GM23338 (cell line): ENCODE measurements at regions not wholly inside any gene's neighbourhood (a gene's known extent, or its start where the extent isn't known, plus 50 kb on each side); places are given as distances from the start of the nearest gene placed in this dataset.

Experiments
- ATAC-seq: fragments of 200-7000 bp; cut with Tn5 transposase; 3 replicates; pipeline ENCODE4 v1.9.1; 2020
- DNase-seq: peaks from one replicate; pipeline ENCODE4 v3.0.0-alpha.2; 2015; ENCODE audit warnings: low spot score
- H2AFZ ChIP-seq: fragments of 200-600 bp; sonication (generic); 2 replicates; pipeline ENCODE4 v1.8.0; 2016; ENCODE audit warnings: antibody characterized with exemption, mild to moderate bottlenecking, moderate library complexity
- H3F3A ChIP-seq: fragments of 200-600 bp; sonication (generic); replicated peaks from 2 replicates; pipeline ENCODE4 v1.8.0; 2017; ENCODE audit warnings: antibody characterized with exemption, mixed run types, low read depth
- H3K27ac ChIP-seq: fragments of 200-600 bp; sonication (generic); 2 replicates; pipeline ENCODE4 v1.6.1; 2016; ENCODE audit warnings: low read depth
- H3K27me3 ChIP-seq: fragments of 200-600 bp; sonication (generic); 2 replicates; pipeline ENCODE4 v1.8.0; 2016; ENCODE audit warnings: mild to moderate bottlenecking, mixed run types, moderate library complexity; ENCODE audit not compliant: insufficient read depth
- H3K36me3 ChIP-seq: fragments of 200-600 bp; sonication (generic); 2 replicates; pipeline ENCODE4 v1.8.0; 2016; ENCODE audit warnings: mild to moderate bottlenecking; ENCODE audit not compliant: insufficient read depth
- H3K4me1 ChIP-seq: fragments of 200-600 bp; sonication (generic); 2 replicates; pipeline ENCODE4 v1.8.0; 2016; ENCODE audit warnings: mild to moderate bottlenecking, moderate library complexity; ENCODE audit not compliant: insufficient read depth
- H3K4me2 ChIP-seq: fragments of 200-600 bp; sonication (generic); 2 replicates; pipeline ENCODE4 v1.7.1; 2017; ENCODE audit warnings: mixed run types
- H3K4me3 ChIP-seq: fragments of 200-600 bp; sonication (generic); 2 replicates; pipeline ENCODE4 v1.6.1; 2016; ENCODE audit warnings: mixed run types
- H3K79me2 ChIP-seq: fragments of 200-600 bp; sonication (generic); replicated peaks from 2 replicates; pipeline ENCODE4 v1.8.0; 2017; ENCODE audit warnings: mild to moderate bottlenecking; ENCODE audit not compliant: insufficient read depth
- H3K9me2 ChIP-seq: fragments of 200-600 bp; sonication (generic); 2 replicates; pipeline ENCODE4 v1.8.0; 2017; ENCODE audit not compliant: insufficient read depth
- H4K20me1 ChIP-seq: fragments of 200-600 bp; sonication (generic); replicated peaks from 2 replicates; pipeline ENCODE4 v1.8.0; 2017; ENCODE audit warnings: mild to moderate bottlenecking; ENCODE audit not compliant: insufficient read depth
- H3K27ac Mint-ChIP-seq: 2 replicates; pipeline ENCODE4 v1.8.0; 2020; ENCODE audit warnings: inconsistent platforms, mild to moderate bottlenecking, moderate library complexity, mixed read lengths
- H3K27me3 Mint-ChIP-seq: 3 replicates; pipeline ENCODE4 v1.8.0; 2022; ENCODE audit warnings: low read depth, mild to moderate bottlenecking, moderate library complexity, mixed read lengths, inconsistent platforms; ENCODE audit not compliant: insufficient read depth, poor library complexity
- H3K36me3 Mint-ChIP-seq: 3 replicates; pipeline ENCODE4 v1.8.0; 2021; ENCODE audit warnings: low read depth, mild to moderate bottlenecking, inconsistent platforms, moderate library complexity, mixed read lengths
- H3K4me1 Mint-ChIP-seq: 3 replicates; pipeline ENCODE4 v1.8.0; 2020; ENCODE audit warnings: mild to moderate bottlenecking, inconsistent platforms, mixed read lengths
- H3K4me3 Mint-ChIP-seq: 3 replicates; pipeline ENCODE4 v1.8.0; 2021; ENCODE audit warnings: moderate library complexity, mild to moderate bottlenecking, inconsistent platforms, mixed read lengths
- H3K9me3 Mint-ChIP-seq: 3 replicates; pipeline ENCODE4 v1.8.0; 2020; ENCODE audit warnings: moderate library complexity, mild to moderate bottlenecking, inconsistent platforms, mixed read lengths
- CREB1 ChIP-seq: fragments of 250-450 bp; sonication (Bioruptor Pico); IDR thresholded peaks from 2 replicates; pipeline ENCODE4 v1.5.0; 2020; ENCODE audit warnings: low read depth, mild to moderate bottlenecking, moderate library complexity
- EZH2 ChIP-seq: fragments of 200-600 bp; sonication (generic); IDR thresholded peaks from one replicate; pipeline ENCODE4 v1.8.0; 2017; ENCODE audit warnings: antibody characterized with exemption, mild to moderate bottlenecking, low read depth; ENCODE audit not compliant: unreplicated experiment
- EZH2phosphoT487 ChIP-seq: fragments of 200-600 bp; sonication (generic); IDR thresholded peaks from one replicate; pipeline ENCODE4 v1.8.1; 2018; ENCODE audit warnings: antibody characterized with exemption; ENCODE audit not compliant: unreplicated experiment
- JUNB ChIP-seq: IDR thresholded peaks from one replicate; pipeline ENCODE4 v1.6.1; 2016; ENCODE audit warnings: antibody characterized with exemption; ENCODE audit not compliant: unreplicated experiment
- NANOG ChIP-seq: IDR thresholded peaks from 2 replicates; pipeline ENCODE4 v1.6.1; 2016; ENCODE audit warnings: antibody characterized with exemption, borderline replicate concordance
- POLR2AphosphoS5 ChIP-seq: IDR thresholded peaks from 2 replicates; pipeline ENCODE4 v1.6.1; 2016; ENCODE audit warnings: antibody characterized with exemption, low read depth
- REST ChIP-seq: IDR thresholded peaks from one replicate; pipeline ENCODE4 v1.6.1; 2018; ENCODE audit warnings: antibody characterized with exemption; ENCODE audit not compliant: unreplicated experiment
- STAT1 ChIP-seq: IDR thresholded peaks from one replicate; pipeline ENCODE4 v1.6.1; 2016; ENCODE audit warnings: antibody characterized with exemption; ENCODE audit not compliant: unreplicated experiment
- ZNF114 ChIP-seq: fragments of 250-450 bp; sonication (Bioruptor Pico); IDR thresholded peaks from 2 replicates; pipeline ENCODE4 v1.5.0; 2020; ENCODE audit warnings: mild to moderate bottlenecking, moderate library complexity
- ZNF331 ChIP-seq: fragments of 250-450 bp; sonication (Bioruptor Pico); IDR thresholded peaks from 2 replicates; pipeline ENCODE4 v1.5.0; 2020; ENCODE audit warnings: low read depth, mild to moderate bottlenecking, moderate library complexity
- TF ChIP-seq, protein P1 (sequence below): fragments of 250-450 bp; sonication (Bioruptor Pico); IDR thresholded peaks from 2 replicates; pipeline ENCODE4 v1.5.0; 2020; ENCODE audit warnings: mild to moderate bottlenecking, moderate library complexity
- TF ChIP-seq, protein P2 (sequence below): IDR thresholded peaks from 2 replicates; pipeline ENCODE4 v1.6.1; 2016; ENCODE audit warnings: antibody characterized with exemption
- TF ChIP-seq, protein P3 (sequence below), 2 experiments: fragments of 200-600 bp in 1 of 2; sonication (generic) in 1 of 2; conservative IDR thresholded peaks; 2 replicates each; pipeline versions ENCODE4 v1.5.1 to v1.6.1; 2016 to 2017; ENCODE audit warnings: antibody characterized with exemption in 2 of 2, low read depth in 2 of 2, mild to moderate bottlenecking in 2 of 2, moderate library complexity in 1 of 2

DNA sequence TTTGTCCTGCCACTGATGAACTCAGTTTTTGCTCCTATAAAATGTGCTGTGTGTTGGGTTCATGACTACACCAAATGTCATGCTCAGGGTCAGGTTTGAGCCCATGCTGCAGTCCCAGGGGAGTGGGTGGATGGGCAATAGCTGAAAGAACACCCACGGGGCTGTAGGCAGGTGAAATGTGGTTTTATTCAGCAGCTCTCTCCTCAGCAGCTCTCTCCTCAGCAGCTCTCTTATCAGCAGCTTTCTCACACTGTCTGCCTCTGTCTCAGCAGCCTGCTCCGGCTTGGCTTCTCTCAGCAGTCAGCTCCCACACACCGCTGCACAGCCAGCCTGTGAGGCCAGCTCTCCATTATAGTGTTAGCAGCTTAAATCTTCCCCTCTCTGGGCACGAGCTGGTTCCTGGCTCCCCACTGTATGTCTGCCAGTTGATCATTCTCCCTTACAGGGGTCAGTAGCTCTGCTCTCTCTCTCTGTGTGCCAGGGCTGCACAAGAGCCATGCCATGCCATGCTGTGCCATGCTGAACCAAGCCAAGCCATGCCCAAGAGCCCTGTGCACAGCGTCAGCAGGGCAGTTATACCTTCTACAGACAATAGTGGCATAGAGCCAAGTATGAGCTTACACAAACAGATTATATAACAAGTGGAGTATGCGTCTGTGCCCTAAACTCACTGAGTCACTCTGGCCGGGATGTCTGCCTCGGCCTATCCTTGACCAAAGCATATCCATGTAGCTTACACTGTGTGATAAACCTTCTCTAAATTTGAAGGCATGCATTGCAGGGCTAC lies 303.3 kb upstream of the TMPO start:
- Histone ChIP-seq H3K27ac (no peak overlapping the region), H3K9me2 (peaks cover 4% of the 10 kb centered on the region; the same call in 1 of the 2 replicates), H3K36me3 (no peaks in the 10 kb centered on the region), H3K4me2 (no peak overlapping the region), H2AFZ (no peak overlapping the region), H3K27me3 (no peaks in the 10 kb centered on the region), H3K79me2 (no peaks in the 10 kb centered on the region), H3K4me3 (no peak overlapping the region), H4K20me1 (no peaks in the 10 kb centered on the region), H3K4me1 (peaks cover 8% of the 10 kb centered on the region; the same call in 1 of the 2 replicates), H3F3A (no peaks in the 10 kb centered on the region)
- Mint-ChIP-seq H3K27me3 (no peaks in the 10 kb centered on the region), H3K4me3 (no peak overlapping the region), H3K27ac (no peak overlapping the region), H3K4me1 (peaks cover 17% of the 10 kb centered on the region), H3K36me3 (no peaks in the 10 kb centered on the region), H3K9me3 (no peaks in the 10 kb centered on the region; the same call in 2 of the 3 replicates)
- no peak for DNase-seq
- no peak for ATAC-seq
- TF ChIP-seq, protein P1, sequence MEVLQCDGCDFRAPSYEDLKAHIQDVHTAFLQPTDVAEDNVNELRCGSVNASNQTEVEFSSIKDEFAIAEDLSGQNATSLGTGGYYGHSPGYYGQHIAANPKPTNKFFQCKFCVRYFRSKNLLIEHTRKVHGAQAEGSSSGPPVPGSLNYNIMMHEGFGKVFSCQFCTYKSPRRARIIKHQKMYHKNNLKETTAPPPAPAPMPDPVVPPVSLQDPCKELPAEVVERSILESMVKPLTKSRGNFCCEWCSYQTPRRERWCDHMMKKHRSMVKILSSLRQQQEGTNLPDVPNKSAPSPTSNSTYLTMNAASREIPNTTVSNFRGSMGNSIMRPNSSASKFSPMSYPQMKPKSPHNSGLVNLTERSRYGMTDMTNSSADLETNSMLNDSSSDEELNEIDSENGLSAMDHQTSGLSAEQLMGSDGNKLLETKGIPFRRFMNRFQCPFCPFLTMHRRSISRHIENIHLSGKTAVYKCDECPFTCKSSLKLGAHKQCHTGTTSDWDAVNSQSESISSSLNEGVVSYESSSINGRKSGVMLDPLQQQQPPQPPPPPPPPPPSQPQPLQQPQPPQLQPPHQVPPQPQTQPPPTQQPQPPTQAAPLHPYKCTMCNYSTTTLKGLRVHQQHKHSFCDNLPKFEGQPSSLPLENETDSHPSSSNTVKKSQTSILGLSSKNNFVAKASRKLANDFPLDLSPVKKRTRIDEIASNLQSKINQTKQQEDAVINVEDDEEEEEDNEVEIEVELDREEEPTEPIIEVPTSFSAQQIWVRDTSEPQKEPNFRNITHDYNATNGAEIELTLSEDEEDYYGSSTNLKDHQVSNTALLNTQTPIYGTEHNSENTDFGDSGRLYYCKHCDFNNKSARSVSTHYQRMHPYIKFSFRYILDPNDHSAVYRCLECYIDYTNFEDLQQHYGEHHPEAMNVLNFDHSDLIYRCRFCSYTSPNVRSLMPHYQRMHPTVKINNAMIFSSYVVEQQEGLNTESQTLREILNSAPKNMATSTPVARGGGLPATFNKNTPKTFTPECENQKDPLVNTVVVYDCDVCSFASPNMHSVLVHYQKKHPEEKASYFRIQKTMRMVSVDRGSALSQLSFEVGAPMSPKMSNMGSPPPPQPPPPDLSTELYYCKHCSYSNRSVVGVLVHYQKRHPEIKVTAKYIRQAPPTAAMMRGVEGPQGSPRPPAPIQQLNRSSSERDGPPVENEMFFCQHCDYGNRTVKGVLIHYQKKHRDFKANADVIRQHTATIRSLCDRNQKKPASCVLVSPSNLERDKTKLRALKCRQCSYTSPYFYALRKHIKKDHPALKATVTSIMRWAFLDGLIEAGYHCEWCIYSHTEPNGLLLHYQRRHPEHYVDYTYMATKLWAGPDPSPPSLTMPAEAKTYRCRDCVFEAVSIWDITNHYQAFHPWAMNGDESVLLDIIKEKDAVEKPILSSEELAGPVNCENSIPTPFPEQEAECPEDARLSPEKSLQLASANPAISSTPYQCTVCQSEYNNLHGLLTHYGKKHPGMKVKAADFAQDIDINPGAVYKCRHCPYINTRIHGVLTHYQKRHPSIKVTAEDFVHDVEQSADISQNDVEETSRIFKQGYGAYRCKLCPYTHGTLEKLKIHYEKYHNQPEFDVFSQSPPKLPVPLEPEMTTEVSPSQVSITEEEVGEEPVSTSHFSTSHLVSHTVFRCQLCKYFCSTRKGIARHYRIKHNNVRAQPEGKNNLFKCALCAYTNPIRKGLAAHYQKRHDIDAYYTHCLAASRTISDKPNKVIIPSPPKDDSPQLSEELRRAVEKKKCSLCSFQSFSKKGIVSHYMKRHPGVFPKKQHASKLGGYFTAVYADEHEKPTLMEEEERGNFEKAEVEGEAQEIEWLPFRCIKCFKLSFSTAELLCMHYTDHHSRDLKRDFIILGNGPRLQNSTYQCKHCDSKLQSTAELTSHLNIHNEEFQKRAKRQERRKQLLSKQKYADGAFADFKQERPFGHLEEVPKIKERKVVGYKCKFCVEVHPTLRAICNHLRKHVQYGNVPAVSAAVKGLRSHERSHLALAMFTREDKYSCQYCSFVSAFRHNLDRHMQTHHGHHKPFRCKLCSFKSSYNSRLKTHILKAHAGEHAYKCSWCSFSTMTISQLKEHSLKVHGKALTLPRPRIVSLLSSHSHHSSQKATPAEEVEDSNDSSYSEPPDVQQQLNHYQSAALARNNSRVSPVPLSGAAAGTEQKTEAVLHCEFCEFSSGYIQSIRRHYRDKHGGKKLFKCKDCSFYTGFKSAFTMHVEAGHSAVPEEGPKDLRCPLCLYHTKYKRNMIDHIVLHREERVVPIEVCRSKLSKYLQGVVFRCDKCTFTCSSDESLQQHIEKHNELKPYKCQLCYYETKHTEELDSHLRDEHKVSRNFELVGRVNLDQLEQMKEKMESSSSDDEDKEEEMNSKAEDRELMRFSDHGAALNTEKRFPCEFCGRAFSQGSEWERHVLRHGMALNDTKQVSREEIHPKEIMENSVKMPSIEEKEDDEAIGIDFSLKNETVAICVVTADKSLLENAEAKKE (CRISPR knock-in tag), result no peak
- TF ChIP-seq NANOG (no peak), STAT1 (no peak), POLR2AphosphoS5 (no peak), EZH2 (no peak), EZH2phosphoT487 (no peak), JUNB (no peak), ZNF331 (CRISPR knock-in tag) (no peak), ZNF114 (CRISPR knock-in tag) (no peak), CREB1 (no peak), REST (no peak)
- TF ChIP-seq, protein P2, sequence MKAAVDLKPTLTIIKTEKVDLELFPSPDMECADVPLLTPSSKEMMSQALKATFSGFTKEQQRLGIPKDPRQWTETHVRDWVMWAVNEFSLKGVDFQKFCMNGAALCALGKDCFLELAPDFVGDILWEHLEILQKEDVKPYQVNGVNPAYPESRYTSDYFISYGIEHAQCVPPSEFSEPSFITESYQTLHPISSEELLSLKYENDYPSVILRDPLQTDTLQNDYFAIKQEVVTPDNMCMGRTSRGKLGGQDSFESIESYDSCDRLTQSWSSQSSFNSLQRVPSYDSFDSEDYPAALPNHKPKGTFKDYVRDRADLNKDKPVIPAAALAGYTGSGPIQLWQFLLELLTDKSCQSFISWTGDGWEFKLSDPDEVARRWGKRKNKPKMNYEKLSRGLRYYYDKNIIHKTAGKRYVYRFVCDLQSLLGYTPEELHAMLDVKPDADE, result no peak
- TF ChIP-seq, protein P3, sequence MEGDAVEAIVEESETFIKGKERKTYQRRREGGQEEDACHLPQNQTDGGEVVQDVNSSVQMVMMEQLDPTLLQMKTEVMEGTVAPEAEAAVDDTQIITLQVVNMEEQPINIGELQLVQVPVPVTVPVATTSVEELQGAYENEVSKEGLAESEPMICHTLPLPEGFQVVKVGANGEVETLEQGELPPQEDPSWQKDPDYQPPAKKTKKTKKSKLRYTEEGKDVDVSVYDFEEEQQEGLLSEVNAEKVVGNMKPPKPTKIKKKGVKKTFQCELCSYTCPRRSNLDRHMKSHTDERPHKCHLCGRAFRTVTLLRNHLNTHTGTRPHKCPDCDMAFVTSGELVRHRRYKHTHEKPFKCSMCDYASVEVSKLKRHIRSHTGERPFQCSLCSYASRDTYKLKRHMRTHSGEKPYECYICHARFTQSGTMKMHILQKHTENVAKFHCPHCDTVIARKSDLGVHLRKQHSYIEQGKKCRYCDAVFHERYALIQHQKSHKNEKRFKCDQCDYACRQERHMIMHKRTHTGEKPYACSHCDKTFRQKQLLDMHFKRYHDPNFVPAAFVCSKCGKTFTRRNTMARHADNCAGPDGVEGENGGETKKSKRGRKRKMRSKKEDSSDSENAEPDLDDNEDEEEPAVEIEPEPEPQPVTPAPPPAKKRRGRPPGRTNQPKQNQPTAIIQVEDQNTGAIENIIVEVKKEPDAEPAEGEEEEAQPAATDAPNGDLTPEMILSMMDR (conservative IDR thresholded peaks at IDR 0.05; ENCODE audit: low read depth in 2 of 2), result no peak
